ENCODE measurements at regions not wholly inside any gene's neighbourhood (a gene's known extent, or its start where the extent isn't known, plus 50 kb on each side); places are given as distances from the start of the nearest gene placed in this dataset.

DNA sequence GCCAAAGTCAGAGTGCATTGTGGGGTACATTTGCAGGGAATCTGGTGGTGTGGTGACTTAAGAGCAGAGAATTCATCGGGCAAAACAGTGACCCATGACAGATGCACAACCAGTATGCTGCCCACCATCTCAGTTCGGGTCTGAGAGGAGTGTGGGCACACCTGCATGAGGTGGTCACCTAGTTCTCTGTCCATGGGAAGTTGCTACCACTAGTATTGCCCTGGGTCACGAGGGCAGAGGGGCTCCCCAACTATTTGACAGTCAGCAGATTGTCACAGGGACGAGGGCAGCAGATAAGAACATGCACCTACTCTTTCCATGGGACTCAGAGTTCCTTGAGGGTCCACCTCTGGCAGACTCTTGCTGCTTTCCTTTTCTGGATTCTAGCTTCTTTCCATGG, 305.2 kb upstream of the MAOA start:
- H2AFZ ChIP-seq (ENCODE audit: control insufficient read depth, low read length), result no peak overlapping the region
- H3K79me2 ChIP-seq (ENCODE audit: control insufficient read depth, insufficient read depth, low read length), result no peaks in the 10 kb centered on the region
- DNase-seq (ENCODE audit: low read depth, low spot score) (no peak), FAIRE-seq (no peak)
- no peak for TF ChIP-seq CTCF (optimal IDR thresholded peaks at IDR 0.05 in 1 of 3, IDR thresholded peaks at IDR 0.05 in 1 of 3, conservative IDR thresholded peaks at IDR 0.05 in 1 of 3; ENCODE audit: extremely low read depth in 1 of 3, insufficient read depth in 2 of 3, low read length in 3 of 3)
- no peak overlapping the region for H3K4me2 ChIP-seq (ENCODE audit: control insufficient read depth, extremely low read depth, insufficient read depth, low read depth, low read length)
- H3K27ac ChIP-seq (ENCODE audit: control insufficient read depth, insufficient read depth, low read length), result no peak overlapping the region
- H3K36me3 ChIP-seq (ENCODE audit: control insufficient read depth in 2 of 2, extremely low read depth in 1 of 2, insufficient read depth in 2 of 2, low read length in 2 of 2), result no peaks in the 10 kb centered on the region
- H3K4me3 ChIP-seq (ENCODE audit: control insufficient read depth in 2 of 3, extremely low read depth in 1 of 3, insufficient read depth in 2 of 3, low read depth in 1 of 3, low read length in 3 of 3), result no peak overlapping the region
- H3K9ac ChIP-seq (ENCODE audit: control insufficient read depth, extremely low read depth, insufficient read depth, low read length), result no peak overlapping the region
- dilution Hi-C loops (cut with MboI; ENCODE audit: extremely low pct_ligation_motif_present, low sequenced_read_pairs), result no loop called here
- H3K27me3 ChIP-seq (ENCODE audit: control insufficient read depth, extremely low read depth, insufficient read depth, low read length), result no peaks in the 10 kb centered on the region
- no peaks in the 10 kb centered on the region for H3K9me1 ChIP-seq (ENCODE audit: control insufficient read depth, extremely low read depth, insufficient read depth, low read length)
- H4K20me1 ChIP-seq (ENCODE audit: control insufficient read depth, extremely low read depth, insufficient read depth, low read length), result no peaks in the 10 kb centered on the region
- no peaks in the 10 kb centered on the region for H3K9me3 ChIP-seq (ENCODE audit: control insufficient read depth, low read depth, low read length)
- H3K4me1 ChIP-seq (ENCODE audit: control insufficient read depth, extremely low read depth, insufficient read depth, low read length), result no peaks in the 10 kb centered on the region

GRCh38 chrX:43357741-43358140, 298.4 kb upstream of the MAOA start:
- no peaks in the 10 kb centered on the region for H3K4me1 ChIP-seq (ENCODE audit: control insufficient read depth, extremely low read depth, insufficient read depth, low read length)
- TF ChIP-seq CTCF (optimal IDR thresholded peaks at IDR 0.05 in 1 of 3, IDR thresholded peaks at IDR 0.05 in 1 of 3, conservative IDR thresholded peaks at IDR 0.05 in 1 of 3; ENCODE audit: extremely low read depth in 1 of 3, insufficient read depth in 2 of 3, low read length in 3 of 3) (no peak), EZH2 (IDR thresholded peaks at IDR 0.05; ENCODE audit: low read length) (no peak)
- H3K4me2 ChIP-seq (ENCODE audit: control insufficient read depth, extremely low read depth, insufficient read depth, low read depth, low read length), result no peak overlapping the region
- H3K36me3 ChIP-seq (ENCODE audit: control insufficient read depth in 2 of 2, extremely low read depth in 1 of 2, insufficient read depth in 2 of 2, low read length in 2 of 2), result no peaks in the 10 kb centered on the region
- no peaks in the 10 kb centered on the region for H3K9me1 ChIP-seq (ENCODE audit: control insufficient read depth, extremely low read depth, insufficient read depth, low read length)
- dilution Hi-C loops (cut with MboI; ENCODE audit: extremely low pct_ligation_motif_present, low sequenced_read_pairs), result no loop called here
- no peak for DNase-seq (ENCODE audit: low read depth, low spot score)
- no peak overlapping the region for H3K27ac ChIP-seq (ENCODE audit: control insufficient read depth, insufficient read depth, low read length)
- H3K27me3 ChIP-seq (ENCODE audit: control insufficient read depth, extremely low read depth, insufficient read depth, low read length), result no peaks in the 10 kb centered on the region
- FAIRE-seq, result no peak
- H2AFZ ChIP-seq (ENCODE audit: control insufficient read depth, low read length), result no peak overlapping the region
- no peaks in the 10 kb centered on the region for H4K20me1 ChIP-seq (ENCODE audit: control insufficient read depth, extremely low read depth, insufficient read depth, low read length)
- H3K4me3 ChIP-seq (ENCODE audit: control insufficient read depth in 2 of 3, extremely low read depth in 1 of 3, insufficient read depth in 2 of 3, low read depth in 1 of 3, low read length in 3 of 3), result no peak overlapping the region
- no peak overlapping the region for H3K9ac ChIP-seq (ENCODE audit: control insufficient read depth, extremely low read depth, insufficient read depth, low read length)
- no peaks in the 10 kb centered on the region for H3K9me3 ChIP-seq (ENCODE audit: control insufficient read depth, low read depth, low read length)
- no peaks in the 10 kb centered on the region for H3K79me2 ChIP-seq (ENCODE audit: control insufficient read depth, insufficient read depth, low read length)
